Cardiac muscle cell (in vitro differentiated cells and primary cell): ENCODE measurements at regions not wholly inside any gene's neighbourhood (a gene's known extent, or its start where the extent isn't known, plus 50 kb on each side); places are given as distances from the start of the nearest gene placed in this dataset.
A peak's percentile ranks its signal among the peaks of the same experiment; 100 is the strongest.

Source experiments
- DNase-seq, 2 donors: peaks; one replicate each; pipeline versions ENCODE4 v3.0.0 to v3.0.0-alpha.2; 2010 to 2017; ENCODE audit warnings: low read depth in 1 of 2, low spot score in 1 of 2
- H3K27ac ChIP-seq: fragments of 200-600 bp; sonication (generic); 2 replicates; pipeline ENCODE4 v1.5.1; 2016
- H3K27me3 ChIP-seq: fragments of 200-600 bp; sonication (generic); 2 replicates; pipeline ENCODE4 v1.6.0; 2016; ENCODE audit warnings: control low read depth
- H3K36me3 ChIP-seq: fragments of 200-600 bp; sonication (generic); 2 replicates; pipeline ENCODE4 v1.5.1; 2016; ENCODE audit warnings: control low read depth
- H3K4me1 ChIP-seq: fragments of 200-600 bp; sonication (generic); 2 replicates; pipeline ENCODE4 v1.8.1; 2017; ENCODE audit warnings: low read depth, mild to moderate bottlenecking, mixed run types
- H3K4me3 ChIP-seq: fragments of 200-600 bp; sonication (generic); 2 replicates; pipeline ENCODE4 v1.5.1; 2016; ENCODE audit warnings: mild to moderate bottlenecking
- H3K9me3 ChIP-seq: fragments of 200-600 bp; sonication (generic); 2 replicates; pipeline ENCODE4 v1.5.1; 2017; ENCODE audit warnings: low read depth, mild to moderate bottlenecking, control low read depth
- TF ChIP-seq, protein P1 (sequence below): IDR thresholded peaks from 2 replicates; pipeline ENCODE4 v1.5.1; 2012; ENCODE audit warnings: low read depth, mild to moderate bottlenecking, low read length

DNA sequence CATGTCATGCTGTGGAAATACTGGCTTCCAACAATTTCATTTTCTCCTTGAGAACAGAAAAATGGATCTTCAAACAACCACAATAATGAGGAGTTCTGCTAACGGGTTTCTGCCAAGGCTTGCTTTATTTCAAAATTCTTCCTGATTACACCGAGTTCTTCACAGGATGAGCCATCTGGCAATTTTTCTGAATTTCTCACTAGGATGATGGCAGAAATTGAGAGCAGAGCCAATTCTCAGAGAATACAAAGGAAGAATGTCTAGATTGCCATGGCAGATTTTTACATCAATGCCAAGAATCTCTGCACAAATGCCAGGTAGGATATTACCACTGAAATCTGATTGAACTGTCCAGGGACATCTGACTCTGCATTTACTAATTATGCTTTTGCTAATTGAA is 619.0 kb upstream of the CHRM3 start:
- Histone ChIP-seq H3K36me3 (no peaks in the 10 kb centered on the region), H3K4me1 (no peaks in the 10 kb centered on the region)

DNA sequence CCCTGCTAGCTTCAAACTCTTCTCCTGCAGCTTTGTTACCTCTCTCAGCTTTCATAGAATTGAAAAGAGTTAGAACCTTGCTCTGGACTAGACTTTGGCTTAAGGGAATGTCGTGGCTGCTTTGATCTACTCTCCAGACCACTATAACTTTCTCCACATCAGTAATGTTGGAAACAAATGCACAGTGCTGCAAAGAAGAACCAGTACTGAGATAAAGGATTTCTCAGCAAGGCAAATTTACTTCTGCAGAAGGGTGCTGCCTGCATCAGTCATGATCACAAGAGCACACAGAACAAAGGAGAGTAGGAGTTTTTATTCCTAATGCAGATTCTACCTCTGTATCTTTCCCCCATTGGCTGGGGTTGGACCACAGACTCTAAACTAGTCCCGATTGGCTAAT is 621.6 kb upstream of the CHRM3 start:
- H3K4me3 ChIP-seq, result no peak overlapping the region
- H3K27ac ChIP-seq, result no peak overlapping the region
- H3K9me3 ChIP-seq, result no peaks in the 10 kb centered on the region
- no peaks in the 10 kb centered on the region for H3K4me1 ChIP-seq
- no peak for DNase-seq
- H3K27me3 ChIP-seq, result no peaks in the 10 kb centered on the region
- TF ChIP-seq, protein P1, sequence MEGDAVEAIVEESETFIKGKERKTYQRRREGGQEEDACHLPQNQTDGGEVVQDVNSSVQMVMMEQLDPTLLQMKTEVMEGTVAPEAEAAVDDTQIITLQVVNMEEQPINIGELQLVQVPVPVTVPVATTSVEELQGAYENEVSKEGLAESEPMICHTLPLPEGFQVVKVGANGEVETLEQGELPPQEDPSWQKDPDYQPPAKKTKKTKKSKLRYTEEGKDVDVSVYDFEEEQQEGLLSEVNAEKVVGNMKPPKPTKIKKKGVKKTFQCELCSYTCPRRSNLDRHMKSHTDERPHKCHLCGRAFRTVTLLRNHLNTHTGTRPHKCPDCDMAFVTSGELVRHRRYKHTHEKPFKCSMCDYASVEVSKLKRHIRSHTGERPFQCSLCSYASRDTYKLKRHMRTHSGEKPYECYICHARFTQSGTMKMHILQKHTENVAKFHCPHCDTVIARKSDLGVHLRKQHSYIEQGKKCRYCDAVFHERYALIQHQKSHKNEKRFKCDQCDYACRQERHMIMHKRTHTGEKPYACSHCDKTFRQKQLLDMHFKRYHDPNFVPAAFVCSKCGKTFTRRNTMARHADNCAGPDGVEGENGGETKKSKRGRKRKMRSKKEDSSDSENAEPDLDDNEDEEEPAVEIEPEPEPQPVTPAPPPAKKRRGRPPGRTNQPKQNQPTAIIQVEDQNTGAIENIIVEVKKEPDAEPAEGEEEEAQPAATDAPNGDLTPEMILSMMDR, result no peak
- no peaks in the 10 kb centered on the region for H3K36me3 ChIP-seq

More for the DNA sequence above, 619.0 kb upstream of the CHRM3 start:
- Histone ChIP-seq H3K4me3 (no peak overlapping the region), H3K27ac (no peak overlapping the region), H3K9me3 (no peaks in the 10 kb centered on the region), H3K27me3 (no peaks in the 10 kb centered on the region)
- TF ChIP-seq, protein P1, result no peak
- no peak for DNase-seq

DNA sequence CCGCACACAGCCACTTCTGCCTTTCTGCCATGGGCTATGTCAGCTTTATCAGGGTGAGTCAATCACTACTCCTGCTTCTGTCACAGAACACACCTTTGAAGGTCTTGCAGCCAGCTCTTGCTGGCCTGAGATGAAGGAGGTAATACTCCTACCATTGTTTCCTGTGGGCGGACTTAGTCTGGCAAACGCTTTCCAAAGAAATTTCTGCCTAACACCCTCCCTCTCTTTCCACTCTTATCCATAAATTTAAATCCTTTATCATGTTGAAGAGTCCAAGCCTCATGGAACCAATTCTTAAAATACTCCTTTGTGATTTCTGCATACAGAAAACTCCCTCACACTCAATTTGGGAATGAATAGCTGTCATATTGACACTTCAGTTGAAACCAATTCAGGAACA is 633.1 kb upstream of the CHRM3 start:
- TF ChIP-seq, protein P1, result no peak
- Histone ChIP-seq H3K27ac (no peak overlapping the region), H3K4me3 (no peak overlapping the region), H3K36me3 (no peaks in the 10 kb centered on the region), H3K9me3 (no peaks in the 10 kb centered on the region), H3K4me1 (no peaks in the 10 kb centered on the region), H3K27me3 (no peaks in the 10 kb centered on the region)
- DNase-seq, result no peak

DNA sequence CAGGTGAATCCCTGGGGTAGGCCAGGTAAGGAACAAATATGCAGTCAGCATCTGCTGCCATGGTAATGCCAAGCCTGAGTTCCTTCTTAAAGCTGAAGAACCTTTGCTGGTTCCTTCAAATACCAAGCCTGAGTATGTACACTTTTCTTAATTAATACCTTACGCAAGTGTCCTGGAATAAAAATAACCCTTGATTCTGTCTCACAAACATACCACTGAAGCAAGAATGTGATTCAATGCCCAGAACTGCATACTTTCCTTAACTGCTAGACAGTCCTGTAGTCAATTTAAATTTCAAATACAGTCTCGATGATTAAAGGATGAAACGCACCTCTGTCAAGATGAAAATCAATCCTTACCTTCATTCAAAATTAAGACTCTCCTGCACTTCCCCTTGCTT is 634.0 kb upstream of the CHRM3 start:
- H3K27ac ChIP-seq, result no peak overlapping the region
- DNase-seq, result no peak

DNA sequence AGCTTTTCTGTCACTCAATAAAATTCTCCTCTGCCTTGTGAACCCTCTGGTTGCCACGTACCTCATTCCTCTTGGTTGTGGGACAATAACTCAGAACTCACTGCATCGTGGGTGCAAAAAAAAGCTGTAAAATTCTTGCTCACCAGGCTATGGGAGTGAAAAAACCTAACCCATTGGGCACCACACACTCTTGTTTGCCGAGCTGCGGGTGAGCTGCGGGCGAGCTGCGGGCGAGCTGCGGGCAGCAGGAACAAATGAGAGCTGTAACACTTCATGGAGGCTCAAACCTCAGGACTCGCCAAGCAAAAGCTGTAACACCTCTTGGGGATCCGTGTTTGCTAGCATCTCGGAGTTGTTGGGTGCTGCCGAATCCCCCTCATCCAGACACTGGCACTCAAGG is 641.3 kb upstream of the CHRM3 start:
- H3K4me1 ChIP-seq, result no peaks in the 10 kb centered on the region
- H3K27ac ChIP-seq, result no peak overlapping the region
- H3K9me3 ChIP-seq, result no peaks in the 10 kb centered on the region
- H3K36me3 ChIP-seq, result no peaks in the 10 kb centered on the region
- TF ChIP-seq, protein P1, result no peak
- no peaks in the 10 kb centered on the region for H3K27me3 ChIP-seq
- DNase-seq, result no peak
- no peak overlapping the region for H3K4me3 ChIP-seq

More for the DNA sequence above, 634.0 kb upstream of the CHRM3 start:
- Histone ChIP-seq H3K9me3 (no peaks in the 10 kb centered on the region), H3K27me3 (no peaks in the 10 kb centered on the region), H3K4me3 (no peak overlapping the region), H3K36me3 (no peaks in the 10 kb centered on the region), H3K4me1 (no peaks in the 10 kb centered on the region)
- TF ChIP-seq, protein P1, result no peak

DNA sequence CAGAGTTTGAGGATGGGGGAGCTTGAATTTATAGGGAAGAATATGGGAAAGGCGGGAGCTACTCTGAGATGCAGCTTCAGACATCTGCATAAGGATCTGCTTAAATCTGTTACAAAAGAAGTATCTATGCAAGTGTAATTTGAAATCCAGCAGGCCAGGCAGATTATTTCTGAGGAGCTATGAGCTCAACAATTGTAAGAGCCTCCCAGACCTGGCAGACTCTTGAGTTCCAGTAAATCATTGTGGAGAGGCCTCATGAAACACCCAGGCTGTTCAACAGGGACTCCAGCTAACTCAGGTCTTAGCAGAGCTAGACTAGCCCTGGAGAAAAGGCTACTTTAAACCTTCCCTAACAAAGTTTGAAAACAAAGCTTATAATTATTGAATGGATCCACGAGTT is 647.5 kb upstream of the CHRM3 start:
- no peaks in the 10 kb centered on the region for H3K27me3 ChIP-seq
- no peak overlapping the region for H3K4me3 ChIP-seq
- DNase-seq, result peak in 1 of 2 donors; percentile 61

More for the DNA sequence above, 647.5 kb upstream of the CHRM3 start:
- Histone ChIP-seq H3K4me1 (no peaks in the 10 kb centered on the region), H3K36me3 (no peaks in the 10 kb centered on the region), H3K9me3 (no peaks in the 10 kb centered on the region), H3K27ac (no peak overlapping the region)
- TF ChIP-seq, protein P1, result no peak
